Esophagus muscularis mucosa (tissue), 4 donors: ENCODE measurements at regions not wholly inside any gene's neighbourhood (a gene's known extent, or its start where the extent isn't known, plus 50 kb on each side); places are given as distances from the start of the nearest gene placed in this dataset.

Experiments used
- EP300 ChIP-seq: sonication (generic); formaldehyde crosslinking; IDR thresholded peaks from one replicate; pipeline ENCODE4 v1.6.1; 2017; ENCODE audit warnings: antibody characterized with exemption
- POLR2AphosphoS5 ChIP-seq, 2 donors: sonication (generic); formaldehyde crosslinking; IDR thresholded peaks; one replicate each; pipeline ENCODE4 v1.6.1; 2017; ENCODE audit warnings: antibody characterized with exemption in 2 of 2
- TF ChIP-seq, protein P1 (sequence below), 3 experiments: fragments of 200-600 bp in 2 of 3; fragments of 450-650 bp in 1 of 3; sonication (generic) in 2 of 3; IDR thresholded peaks; one replicate each; pipeline ENCODE4 v1.5.1; 2017 to 2019; ENCODE audit warnings: antibody characterized with exemption in 3 of 3, mild to moderate bottlenecking in 2 of 3, moderate library complexity in 1 of 3

DNA sequence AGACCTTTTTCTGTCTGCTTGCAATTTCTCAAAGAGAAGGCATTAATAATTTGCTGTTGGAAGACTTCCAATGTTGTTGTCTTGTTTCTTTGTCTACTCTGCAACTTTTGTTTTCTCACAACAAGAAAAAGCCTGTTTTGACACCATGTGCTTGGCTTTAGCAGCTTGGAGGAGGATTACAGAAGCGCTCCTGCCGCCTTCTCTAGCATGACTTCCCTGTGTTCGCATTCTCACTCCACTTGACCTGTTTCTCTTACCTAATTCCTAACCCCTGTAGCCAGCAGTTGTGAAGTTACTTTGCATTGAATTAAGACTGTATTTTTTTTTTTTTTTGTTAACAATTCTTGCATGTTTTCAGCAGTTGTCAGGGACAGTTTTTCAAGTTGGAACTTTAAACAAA, 235.3 kb upstream of the GOLIM4 start:
- TF ChIP-seq EP300 = no peak
- TF ChIP-seq, protein P1, sequence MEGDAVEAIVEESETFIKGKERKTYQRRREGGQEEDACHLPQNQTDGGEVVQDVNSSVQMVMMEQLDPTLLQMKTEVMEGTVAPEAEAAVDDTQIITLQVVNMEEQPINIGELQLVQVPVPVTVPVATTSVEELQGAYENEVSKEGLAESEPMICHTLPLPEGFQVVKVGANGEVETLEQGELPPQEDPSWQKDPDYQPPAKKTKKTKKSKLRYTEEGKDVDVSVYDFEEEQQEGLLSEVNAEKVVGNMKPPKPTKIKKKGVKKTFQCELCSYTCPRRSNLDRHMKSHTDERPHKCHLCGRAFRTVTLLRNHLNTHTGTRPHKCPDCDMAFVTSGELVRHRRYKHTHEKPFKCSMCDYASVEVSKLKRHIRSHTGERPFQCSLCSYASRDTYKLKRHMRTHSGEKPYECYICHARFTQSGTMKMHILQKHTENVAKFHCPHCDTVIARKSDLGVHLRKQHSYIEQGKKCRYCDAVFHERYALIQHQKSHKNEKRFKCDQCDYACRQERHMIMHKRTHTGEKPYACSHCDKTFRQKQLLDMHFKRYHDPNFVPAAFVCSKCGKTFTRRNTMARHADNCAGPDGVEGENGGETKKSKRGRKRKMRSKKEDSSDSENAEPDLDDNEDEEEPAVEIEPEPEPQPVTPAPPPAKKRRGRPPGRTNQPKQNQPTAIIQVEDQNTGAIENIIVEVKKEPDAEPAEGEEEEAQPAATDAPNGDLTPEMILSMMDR (IDR thresholded peaks at IDR 0.05) = no peak
- TF ChIP-seq POLR2AphosphoS5 (IDR thresholded peaks at IDR 0.05) = no peak
